DMS53 treated with DMSO at 0.1 percent for 48 hours (cell line): ENCODE measurements at regions not wholly inside any gene's neighbourhood (a gene's known extent, or its start where the extent isn't known, plus 50 kb on each side); places are given as distances from the start of the nearest gene placed in this dataset.
"Not testable (repeated sequence)": the region's sequence is repeated elsewhere in the genome, so short reads cannot be mapped to it uniquely, and the experiment has no call there.

ENCODE experiments used
- DNase-seq: peaks from one replicate; lab custom pipeline; 2025; ENCODE audit not compliant: unreplicated experiment; lab: John Stamatoyannopoulos, UW

DNA sequence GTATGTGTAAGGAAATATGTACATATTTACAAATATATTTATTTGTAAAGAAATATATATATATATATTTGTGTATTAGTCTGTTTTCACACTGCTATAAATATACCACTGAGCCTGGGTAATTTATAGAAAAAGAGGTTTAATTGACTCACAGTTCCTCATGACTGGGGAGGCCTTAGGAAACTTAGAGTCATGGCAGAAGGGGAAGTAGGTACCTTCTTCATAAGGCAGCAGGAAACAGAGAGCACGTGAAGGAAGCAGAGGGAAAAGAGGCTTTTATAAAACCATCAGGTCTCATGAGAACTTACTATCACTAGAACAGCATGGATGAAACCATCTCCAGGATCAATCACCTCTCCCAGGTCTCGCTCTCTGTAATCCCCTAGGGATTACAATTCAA is 644.5 kb upstream of the HS3ST5 start:
- DNase-seq, result no peak

DNA sequence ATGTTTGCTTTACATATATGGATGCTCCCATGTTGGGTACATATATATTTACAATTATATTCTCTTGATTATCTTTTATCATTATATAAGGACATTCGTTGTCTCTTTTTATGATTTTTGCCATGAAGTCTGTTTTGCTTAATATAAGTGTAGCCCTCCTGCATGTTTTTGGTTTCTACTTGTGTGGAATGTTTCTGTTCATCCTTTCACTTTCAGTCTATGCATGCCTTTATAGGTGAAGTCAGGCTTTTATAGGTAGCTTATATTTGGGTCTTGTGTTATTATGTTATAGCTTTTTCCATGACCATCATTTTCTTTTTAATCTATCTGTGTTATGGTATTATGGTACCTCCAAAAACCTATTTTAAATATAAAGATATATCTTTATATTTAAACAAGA is 612.5 kb upstream of the HS3ST5 start:
- DNase-seq, result no peak

DNA sequence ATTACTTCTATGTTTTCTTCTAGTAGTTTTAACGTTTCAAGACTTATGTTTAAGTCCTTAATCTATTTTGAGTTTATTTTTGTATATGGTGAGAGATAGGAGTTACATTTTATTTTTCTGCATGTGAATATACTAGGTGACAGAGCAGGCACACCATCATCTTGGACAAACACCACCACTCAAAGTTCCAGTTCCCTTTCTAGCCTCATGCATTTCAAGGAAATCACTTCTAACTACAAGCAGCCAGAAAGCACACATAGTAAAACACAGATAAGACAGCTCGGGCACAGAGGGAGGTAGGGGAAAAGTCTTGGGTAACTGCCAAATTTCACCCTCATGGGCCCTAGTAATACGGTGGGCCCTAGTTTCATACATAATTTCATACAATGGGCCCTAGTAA is 609.4 kb upstream of the HS3ST5 start:
- no peak for DNase-seq

DNA sequence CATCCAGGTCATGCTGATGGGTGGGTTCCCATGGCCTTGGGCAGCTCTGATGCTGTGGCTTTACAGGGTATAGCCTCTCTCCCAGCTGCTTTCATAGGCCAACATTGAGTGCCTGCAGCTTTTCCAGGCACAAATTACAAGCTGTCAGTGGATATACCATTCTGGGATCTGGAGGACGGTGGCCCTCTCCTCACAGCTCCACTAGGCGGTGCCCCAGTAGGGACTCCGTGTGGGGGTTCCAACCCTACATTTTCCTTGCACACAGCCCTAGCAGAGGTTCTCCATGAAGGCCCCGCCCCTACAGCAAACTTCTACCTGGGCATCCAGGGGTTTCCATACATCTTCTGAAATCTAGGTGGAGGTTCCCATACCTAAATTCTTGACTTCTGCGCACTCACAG is 602.6 kb upstream of the HS3ST5 start:
- DNase-seq, result no peak

DNA sequence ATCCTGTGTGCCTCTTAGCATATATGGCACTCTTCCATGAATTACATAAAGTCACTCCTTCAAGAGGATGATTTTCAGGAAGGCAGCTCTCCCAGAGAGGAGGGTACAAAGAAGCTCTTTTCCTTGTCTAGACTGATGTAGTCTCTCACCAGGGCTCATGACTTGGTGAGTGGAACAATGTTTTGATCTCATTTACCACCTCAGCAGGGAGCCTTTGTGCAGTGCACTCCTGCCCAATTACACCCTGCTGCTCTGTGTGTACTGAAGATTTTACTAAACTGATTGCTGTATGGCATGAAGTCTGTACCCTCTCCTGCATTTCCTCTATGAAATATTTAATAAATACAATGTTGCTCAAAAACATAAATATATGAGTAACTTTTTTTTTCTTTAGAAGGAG is 598.3 kb upstream of the HS3ST5 start:
- DNase-seq, result no peak

DNA sequence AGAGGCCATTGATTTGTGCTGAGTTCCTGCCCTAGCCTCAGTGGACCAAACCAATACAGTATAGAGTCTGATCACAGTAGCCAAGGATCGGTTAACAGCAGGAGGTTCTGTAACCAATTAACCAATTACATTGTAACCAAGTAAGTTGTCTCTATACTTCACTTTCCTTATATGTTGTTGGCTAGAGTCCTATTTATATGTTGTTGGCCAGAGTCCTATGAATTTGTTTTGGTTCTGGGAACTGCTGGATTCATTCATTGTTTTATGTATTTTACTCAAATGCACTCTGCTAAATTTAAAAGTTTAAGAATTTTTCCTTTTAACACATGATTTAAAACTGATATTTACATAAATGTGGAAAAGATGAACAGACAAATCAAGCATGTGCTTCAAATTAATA is 597.4 kb upstream of the HS3ST5 start:
- DNase-seq, result no peak

DNA sequence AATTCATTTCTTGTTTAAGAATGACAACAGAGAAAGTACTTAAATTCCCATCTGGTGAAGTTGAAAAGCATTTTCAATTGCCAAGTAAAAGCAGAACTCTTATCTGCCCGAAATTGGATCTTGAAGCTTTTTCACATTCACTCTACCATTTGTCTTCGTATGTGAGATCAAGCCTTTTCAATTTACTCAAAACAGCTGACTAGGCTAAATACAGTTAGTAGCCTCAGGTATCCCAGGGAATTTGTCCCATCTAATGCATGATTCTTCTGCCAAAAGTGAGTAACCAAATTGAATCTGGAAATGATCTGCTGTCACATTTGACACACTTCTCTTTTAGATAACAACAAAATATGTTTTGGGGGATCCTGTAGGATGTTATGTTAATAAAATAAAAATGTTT is 596.8 kb upstream of the HS3ST5 start:
- DNase-seq, result no peak

DNA sequence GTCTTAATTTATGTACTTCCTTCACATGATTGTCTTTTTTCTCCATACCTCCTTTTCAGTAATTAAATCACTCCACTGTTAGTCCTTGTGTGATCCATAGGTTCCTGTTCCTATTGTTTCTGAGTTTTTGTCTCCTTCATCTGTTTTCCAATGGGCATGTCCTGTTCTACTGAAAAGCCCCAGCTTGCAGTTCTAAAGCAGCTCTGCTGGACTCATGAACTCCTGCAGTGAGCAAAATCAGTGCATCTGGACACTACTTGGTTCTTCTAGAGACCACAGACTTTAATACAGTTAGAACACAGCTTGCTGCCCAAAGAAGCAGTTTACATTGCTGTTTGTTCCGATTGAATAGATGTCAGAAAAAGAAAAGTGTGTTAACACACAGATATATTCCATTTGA is 593.3 kb upstream of the HS3ST5 start:
- DNase-seq, result no peak

DNA sequence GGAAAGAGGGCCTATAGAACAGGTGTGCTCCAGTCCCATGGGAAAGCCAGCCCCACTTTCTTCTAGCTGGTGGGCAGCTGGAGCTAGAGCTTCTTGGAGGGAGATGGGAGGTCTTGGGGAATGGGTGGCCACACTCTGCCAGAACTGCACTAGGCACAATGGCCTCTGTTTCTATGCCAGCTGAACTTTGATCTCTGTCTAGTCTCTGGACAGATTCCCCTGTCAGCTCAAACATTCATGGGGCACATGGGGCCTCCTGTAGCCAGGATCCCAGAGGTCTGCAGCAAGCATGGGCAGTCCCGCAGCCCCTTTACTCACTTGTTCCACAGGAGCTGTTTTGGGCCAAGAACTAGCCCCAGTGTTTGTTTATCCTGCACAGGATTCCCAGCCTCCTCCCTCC is 591.3 kb upstream of the HS3ST5 start:
- no peak for DNase-seq

DNA sequence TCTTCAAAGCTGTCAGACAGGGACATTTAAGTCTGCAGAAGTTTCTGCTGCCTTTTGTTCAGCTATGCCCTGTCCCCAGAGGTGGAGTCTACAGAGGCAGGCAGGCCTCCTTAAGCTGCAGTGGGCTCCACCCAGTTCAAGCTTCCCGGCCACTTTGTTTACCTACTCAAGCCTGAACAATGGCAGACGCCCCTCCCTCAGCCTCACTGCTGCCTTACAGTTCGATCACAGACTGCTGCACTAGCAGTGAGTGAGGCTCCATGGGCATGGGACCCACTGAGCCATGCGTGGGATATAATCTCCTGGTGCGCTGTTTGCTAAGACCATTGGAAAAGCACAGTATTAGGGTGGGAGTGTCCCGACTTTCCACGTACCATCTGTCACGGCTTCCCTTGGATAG is 585.9 kb upstream of the HS3ST5 start:
- not testable (repeated sequence) for DNase-seq

DNA sequence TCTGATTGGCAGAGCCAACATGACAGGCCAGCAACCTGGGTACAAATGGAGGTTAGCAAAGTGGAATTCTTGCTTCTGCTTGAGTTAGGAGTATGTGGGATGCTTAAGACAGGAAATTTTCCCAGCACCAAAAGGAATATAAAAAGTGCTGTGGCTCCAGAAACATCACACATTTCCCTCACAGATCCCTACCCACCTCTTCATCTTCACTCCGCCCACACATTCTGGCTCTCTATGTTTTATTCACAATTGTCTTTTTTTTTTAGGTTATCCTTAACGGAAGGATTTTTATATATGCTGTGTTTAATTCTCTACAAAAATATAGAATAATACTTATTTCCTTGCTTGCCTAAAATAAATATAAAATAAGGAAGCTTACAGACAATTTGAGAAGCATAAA is 563.3 kb upstream of the HS3ST5 start:
- no peak for DNase-seq

DNA sequence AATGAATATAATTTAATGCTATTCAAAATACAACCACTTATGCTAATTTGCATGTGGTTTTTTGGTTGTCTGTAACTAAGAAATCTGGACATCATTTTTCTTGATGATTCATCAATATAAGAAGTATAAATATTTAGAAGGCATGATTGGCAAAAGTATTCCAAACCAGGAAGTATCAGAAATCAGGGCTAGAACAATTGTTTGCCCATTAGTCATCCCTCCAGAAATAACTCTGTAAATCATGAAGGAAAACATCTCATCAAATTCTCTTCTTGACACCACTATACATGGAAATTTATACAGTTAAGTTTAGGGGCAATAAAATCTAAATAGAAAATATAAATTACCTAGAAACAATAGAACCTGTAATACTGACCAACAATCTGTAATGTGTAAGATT is 554.7 kb upstream of the HS3ST5 start:
- DNase-seq, result peak; percentile 35

DNA sequence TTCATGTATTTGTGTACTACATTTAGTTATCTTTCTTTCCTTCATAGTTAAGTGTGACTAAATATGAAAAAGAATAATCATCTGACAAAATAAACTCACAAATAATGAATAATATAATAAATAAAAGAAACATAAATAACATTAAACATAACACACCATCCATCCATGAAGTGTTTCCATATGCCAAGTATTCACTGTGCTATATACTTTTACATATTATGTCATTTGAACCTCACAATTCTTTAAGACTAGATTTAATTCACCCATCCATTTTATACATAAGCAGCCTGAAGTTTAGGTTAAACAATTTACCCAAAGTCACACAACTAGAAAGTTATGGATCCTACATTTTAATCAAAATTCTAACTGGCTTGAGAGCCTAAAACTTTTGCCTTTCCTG is 549.4 kb upstream of the HS3ST5 start:
- DNase-seq, result no peak

DNA sequence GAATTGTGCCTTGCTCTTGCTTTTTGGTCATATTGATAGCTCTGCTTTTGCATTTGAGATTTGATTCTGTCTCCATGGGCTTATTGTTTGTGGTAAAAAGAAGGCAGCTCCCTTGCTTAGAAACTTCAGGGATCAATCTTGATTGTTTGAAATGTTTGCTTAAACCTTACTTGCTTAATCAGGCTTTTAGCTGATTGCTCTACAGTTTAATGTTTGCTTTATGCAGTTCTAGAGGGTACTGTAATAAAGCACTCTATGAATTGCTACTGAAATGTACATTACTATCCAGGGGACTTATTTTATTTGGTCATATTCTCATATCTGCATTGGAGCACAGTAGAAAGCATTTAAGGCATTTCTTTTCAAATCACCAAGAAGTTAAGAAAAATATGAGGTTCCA is 545.4 kb upstream of the HS3ST5 start:
- DNase-seq, result no peak

DNA sequence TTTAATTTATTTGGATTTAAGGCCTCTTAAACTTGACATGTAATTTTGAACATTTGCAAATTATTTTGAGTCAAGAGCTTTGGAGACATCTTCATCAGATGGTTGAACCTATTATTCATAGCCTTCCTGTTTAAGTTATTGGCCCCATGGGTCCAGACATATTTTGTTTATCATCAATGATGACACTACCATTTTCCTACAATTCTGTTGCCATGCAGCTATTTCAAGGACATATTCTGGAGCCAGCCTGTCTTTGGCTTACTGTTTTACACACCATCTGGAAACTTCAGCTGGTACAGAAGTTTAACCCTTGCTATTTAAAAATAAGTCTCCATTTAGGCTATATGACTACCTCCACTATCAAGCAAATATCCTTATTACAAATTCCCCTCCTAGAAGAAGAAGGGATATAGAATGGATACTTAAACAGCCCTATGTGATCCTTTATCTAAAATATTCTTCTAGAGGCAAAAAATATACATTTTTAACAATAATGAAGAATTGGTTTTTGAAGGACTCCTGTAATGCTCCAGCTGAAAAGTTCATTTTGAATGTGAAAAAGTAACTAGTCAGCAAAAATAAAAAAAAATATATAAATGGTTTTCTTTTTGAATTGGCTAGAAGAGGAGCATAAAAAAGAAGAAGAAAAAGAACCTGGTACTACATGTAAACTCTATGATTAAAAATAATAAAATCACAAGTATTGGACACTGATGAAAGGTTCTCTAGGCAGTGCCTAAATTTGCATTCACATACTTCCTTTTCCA is 544.0 kb upstream of the HS3ST5 start:
- no peak for DNase-seq

DNA sequence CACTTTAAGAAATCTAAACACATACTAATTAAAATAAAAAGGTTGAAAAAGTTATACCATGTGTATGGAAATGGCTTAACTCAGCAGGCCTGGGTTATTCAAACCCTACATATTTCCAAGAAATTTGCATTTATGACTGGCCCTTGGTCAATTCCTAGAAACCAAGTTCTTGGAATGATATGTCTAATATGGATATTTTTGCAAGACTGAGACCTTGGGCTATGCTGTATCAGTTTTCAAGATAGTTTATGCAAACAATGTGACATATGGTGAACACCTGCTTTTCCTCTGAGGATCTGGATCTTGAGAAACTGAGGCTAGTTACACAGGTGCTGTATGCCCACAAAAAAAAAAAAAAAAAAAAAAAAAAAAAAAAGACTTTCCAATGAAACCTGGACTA is 536.9 kb upstream of the HS3ST5 start:
- DNase-seq, result no peak

DNA sequence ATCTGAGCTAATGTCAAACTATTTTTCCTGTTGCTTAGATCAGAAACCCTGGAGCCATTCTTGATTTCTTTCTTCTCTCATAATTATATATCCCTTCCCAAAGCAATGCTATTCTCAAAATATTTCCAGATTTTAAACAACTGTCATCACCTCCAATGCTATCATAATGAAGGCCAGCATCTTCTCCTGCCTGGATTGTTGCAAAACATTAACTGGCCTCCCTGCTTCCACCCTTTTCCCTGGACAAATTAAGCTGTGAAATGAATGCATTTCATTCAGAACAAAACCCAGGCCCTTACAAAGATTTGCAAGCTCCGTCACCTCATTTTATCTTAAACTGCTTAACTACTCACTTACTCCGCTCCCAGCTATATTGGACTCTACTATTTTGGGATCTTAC is 535.3 kb upstream of the HS3ST5 start:
- DNase-seq, result no peak

DNA sequence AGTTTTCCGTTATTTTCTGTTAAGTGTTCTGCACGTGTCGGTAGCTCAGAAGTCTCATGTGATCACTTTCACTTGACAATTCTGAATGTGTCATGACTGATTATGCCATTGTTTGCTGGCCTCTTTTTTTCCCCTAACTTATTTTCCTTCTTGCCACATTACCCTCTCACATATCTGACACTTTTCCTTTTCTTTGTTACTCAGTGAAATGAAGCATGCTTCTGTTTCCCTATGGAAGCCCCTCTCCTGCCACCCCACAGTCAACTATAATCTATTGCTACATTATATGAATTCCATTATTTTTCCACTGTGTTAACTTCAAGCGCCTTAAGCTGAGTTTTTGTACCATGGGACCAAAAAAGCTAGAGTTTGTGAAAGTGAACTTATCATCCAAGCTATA is 531.6 kb upstream of the HS3ST5 start:
- DNase-seq, result no peak

DNA sequence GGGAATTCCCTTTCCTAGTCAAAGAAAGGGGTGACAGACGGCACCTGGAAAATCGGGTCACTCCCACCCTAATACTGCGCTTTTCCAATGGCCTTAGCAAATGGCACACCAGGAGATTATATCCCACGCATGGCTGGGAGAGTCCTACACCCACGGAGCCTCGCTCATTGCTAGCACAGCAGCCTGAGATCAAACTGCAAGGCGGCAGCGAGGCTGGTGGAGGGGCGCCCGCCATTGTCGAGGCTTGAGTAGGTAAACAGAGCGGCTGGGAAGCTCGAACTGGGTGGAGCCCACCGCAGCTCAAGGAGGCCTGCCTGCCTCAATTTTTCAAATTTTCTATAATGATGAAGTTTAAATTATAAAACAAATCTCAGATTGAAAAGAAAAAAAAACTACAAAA is 522.7 kb upstream of the HS3ST5 start:
- DNase-seq, result not testable (repeated sequence)

DNA sequence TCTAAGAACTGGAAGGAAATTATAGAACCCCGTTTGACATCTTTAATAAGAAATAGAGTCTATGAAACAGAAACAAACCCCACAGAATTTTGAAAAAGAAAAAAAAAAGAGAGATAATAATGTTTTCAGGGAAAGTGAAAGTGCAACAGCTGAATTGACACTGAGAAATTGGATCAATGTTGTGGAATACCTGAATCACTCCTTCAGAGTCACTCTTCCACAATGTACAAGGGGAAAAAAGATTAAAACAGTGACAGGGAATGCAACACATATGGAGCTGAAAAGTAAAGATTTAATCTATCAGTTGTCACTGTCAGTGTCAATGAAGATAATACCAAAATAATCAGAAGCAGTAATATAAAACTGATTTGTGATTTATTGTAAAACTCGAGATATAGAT is 520.8 kb upstream of the HS3ST5 start:
- DNase-seq, result no peak

DNA sequence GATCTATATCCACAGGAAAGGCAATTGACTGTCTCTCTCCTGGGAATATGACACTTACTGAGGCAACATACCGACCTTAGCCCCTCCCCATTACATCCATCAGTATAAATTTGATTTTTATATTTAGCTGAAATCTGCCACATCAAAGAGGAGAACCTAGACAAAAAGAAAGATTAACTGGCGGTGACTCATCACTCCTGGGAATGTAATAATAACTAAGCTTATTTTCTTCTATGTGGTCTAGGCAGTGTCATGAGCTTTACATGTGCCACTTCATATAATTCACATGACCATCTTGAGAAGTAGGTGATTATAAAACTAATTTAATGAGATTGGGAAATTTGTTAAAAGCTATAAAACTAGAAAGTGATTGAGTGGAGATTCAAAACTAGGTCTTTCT is 520.0 kb upstream of the HS3ST5 start:
- no peak for DNase-seq

DNA sequence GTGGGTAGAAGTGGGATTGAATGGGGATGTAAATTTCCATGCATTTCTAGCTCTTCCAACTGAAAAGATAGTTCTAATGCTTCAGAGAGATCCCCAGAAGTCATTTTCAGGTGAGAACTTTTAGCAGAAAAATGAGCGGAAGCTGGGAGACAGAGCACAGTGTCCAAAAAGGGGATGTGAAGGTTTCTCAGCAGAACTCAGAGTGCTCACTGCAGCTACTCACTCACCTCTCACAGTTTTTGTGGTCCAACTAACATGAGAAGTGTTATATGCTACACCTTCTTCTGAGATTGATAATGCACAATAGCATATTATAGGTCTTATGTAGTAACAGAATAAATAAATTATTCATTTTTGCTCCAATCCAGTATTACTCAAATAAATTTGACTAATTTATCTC is 519.2 kb upstream of the HS3ST5 start:
- DNase-seq, result no peak

DNA sequence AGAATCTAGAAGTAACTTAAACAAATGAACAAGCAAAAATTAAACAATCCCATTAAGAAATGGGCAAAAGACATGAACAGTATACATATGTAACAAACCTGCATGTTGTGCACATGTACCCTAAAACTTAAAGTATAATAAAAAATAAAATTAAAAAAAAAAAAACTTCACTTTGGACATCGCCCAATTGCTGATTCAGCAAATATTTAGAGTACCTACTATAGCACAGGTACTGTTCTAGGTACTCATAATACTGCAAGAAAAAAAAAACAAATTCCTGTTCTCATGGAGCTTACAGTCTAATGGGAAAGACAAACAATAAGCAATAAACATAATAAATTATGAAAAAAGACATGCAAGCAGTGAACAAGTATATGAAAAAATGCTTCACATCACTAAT is 501.5 kb upstream of the HS3ST5 start:
- no peak for DNase-seq

DNA sequence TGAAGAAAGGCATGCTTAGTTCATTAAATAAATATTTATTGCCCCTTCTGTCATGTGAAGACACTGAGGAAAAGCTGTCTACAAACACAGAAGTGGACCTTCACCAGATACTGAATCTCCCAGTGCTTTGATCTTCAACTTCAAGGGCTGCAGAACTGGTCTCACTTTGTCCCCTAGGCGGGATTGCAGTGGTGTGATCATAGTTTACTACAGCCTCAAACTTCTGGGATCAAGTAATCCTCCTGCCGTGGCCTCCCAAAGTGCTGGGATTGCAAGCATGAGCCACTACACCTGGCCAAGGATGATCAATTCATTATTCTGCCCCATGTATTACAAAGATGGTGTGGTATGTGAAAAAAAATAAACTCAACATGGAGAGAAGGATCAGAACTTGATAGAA is 496.2 kb upstream of the HS3ST5 start:
- DNase-seq, result no peak
